MM.1S (cell line): ENCODE measurements at regions not wholly inside any gene's neighbourhood (a gene's known extent, or its start where the extent isn't known, plus 50 kb on each side); places are given as distances from the start of the nearest gene placed in this dataset.

Experiments used
- EZH2 ChIP-seq: fragments of 300-600 bp; sonication (generic); optimal IDR thresholded peaks from 2 replicates; pipeline ENCODE3; 2017; ENCODE audit warnings: low read depth, mild to moderate bottlenecking, antibody characterized with exemption, low read length, mixed read lengths
- EZH2phosphoT487 ChIP-seq: fragments of 300-600 bp; sonication (generic); IDR thresholded peaks from 2 replicates; pipeline ENCODE4 v1.6.1; 2018; ENCODE audit warnings: antibody characterized with exemption, low read length
- TF ChIP-seq, protein P1 (sequence below): fragments of 300-600 bp; sonication (generic); IDR thresholded peaks from 2 replicates; pipeline ENCODE4 v1.5.1; 2016; ENCODE audit warnings: antibody characterized with exemption, low read length, mixed read lengths

DNA sequence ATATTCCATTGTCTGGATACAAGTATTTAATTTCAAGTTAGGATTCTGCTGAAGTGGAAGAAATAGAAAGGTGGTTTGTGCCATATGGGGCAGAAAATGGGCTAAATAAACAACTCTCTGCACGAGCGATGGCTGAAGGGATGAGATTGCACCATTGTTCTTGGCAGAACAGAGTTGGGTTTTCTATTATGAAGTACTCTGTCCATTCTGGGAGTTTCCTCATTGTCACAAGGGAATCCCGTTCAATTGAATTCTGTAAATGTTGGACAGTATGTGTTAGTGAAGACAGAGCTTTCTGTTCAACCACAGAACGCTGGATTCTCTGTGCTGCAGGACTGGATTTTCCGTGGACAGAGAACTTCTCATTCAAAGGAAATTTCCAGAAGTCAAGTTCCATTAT lies 345.5 kb upstream of the PRICKLE1 start:
- TF ChIP-seq, protein P1, sequence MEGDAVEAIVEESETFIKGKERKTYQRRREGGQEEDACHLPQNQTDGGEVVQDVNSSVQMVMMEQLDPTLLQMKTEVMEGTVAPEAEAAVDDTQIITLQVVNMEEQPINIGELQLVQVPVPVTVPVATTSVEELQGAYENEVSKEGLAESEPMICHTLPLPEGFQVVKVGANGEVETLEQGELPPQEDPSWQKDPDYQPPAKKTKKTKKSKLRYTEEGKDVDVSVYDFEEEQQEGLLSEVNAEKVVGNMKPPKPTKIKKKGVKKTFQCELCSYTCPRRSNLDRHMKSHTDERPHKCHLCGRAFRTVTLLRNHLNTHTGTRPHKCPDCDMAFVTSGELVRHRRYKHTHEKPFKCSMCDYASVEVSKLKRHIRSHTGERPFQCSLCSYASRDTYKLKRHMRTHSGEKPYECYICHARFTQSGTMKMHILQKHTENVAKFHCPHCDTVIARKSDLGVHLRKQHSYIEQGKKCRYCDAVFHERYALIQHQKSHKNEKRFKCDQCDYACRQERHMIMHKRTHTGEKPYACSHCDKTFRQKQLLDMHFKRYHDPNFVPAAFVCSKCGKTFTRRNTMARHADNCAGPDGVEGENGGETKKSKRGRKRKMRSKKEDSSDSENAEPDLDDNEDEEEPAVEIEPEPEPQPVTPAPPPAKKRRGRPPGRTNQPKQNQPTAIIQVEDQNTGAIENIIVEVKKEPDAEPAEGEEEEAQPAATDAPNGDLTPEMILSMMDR = no peak
- TF ChIP-seq EZH2 (no peak), EZH2phosphoT487 (no peak)
